ENCODE measurements at regions not wholly inside any gene's neighbourhood (a gene's known extent, or its start where the extent isn't known, plus 50 kb on each side); places are given as distances from the start of the nearest gene placed in this dataset.

- TF ChIP-seq POLR2A (IDR thresholded peaks at IDR 0.05) (no peak), POLR2AphosphoS5 (IDR thresholded peaks at IDR 0.05) (no peak)
- TF ChIP-seq, protein P1, sequence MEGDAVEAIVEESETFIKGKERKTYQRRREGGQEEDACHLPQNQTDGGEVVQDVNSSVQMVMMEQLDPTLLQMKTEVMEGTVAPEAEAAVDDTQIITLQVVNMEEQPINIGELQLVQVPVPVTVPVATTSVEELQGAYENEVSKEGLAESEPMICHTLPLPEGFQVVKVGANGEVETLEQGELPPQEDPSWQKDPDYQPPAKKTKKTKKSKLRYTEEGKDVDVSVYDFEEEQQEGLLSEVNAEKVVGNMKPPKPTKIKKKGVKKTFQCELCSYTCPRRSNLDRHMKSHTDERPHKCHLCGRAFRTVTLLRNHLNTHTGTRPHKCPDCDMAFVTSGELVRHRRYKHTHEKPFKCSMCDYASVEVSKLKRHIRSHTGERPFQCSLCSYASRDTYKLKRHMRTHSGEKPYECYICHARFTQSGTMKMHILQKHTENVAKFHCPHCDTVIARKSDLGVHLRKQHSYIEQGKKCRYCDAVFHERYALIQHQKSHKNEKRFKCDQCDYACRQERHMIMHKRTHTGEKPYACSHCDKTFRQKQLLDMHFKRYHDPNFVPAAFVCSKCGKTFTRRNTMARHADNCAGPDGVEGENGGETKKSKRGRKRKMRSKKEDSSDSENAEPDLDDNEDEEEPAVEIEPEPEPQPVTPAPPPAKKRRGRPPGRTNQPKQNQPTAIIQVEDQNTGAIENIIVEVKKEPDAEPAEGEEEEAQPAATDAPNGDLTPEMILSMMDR (IDR thresholded peaks at IDR 0.05), result no peak
Measured at GRCh38 chr12:46590991-46591703, 218.6 kb upstream of the SLC38A2 start.

Data from upper lobe of left lung (tissue), 4 donors.